IMR-90 (cell line): ENCODE measurements at regions not wholly inside any gene's neighbourhood (a gene's known extent, or its start where the extent isn't known, plus 50 kb on each side); places are given as distances from the start of the nearest gene placed in this dataset.

ENCODE experiments used
- ATAC-seq: fragments of 200-7000 bp; cut with Tn5 transposase; 2 replicates; pipeline ENCODE4 v1.9.1; 2020; ENCODE audit warnings: low read depth, mild to moderate bottlenecking, moderate library complexity
- BruUV-seq: library from RNA; stranded (reverse); fragments of 400-500 nt; replicated peaks from 2 replicates; lab custom pipeline; 2021; lab: Mats Ljungman, UMichigan
- CTCF ChIA-PET: fragments of 300-600 bp; formaldehyde crosslinking; extraction: SDS; loops from one replicate; lab custom pipeline; 2021; ENCODE audit warnings: antibody characterized with exemption; lab: Yijun Ruan, JAX
- POLR2A ChIA-PET: fragments of 300-600 bp; sonication (Branson Sonifier 250); formaldehyde crosslinking; loops from one replicate; lab custom pipeline; 2022; ENCODE audit warnings: antibody characterized with exemption; ENCODE audit not compliant: unreplicated experiment; lab: Charles Lee
- DNase-seq: peaks from one replicate; pipeline ENCODE4 v3.0.0; 2013
- H2AFZ ChIP-seq: replicated peaks from 2 replicates; pipeline ENCODE3; 2013; ENCODE audit warnings: low read length, mild to moderate bottlenecking; ENCODE audit not compliant: poor library complexity
- H2AK5ac ChIP-seq: 2 replicates; pipeline ENCODE4 v1.6.1; 2013; ENCODE audit warnings: low read depth, low read length, inconsistent platforms
- H2AK9ac ChIP-seq: replicated peaks from 2 replicates; pipeline ENCODE3; 2013; ENCODE audit warnings: mild to moderate bottlenecking, low read depth, low read length, moderate library complexity; ENCODE audit not compliant: poor library complexity
- H2BK120ac ChIP-seq: 2 replicates; pipeline ENCODE4 v1.6.1; 2013; ENCODE audit warnings: low read depth, low read length, inconsistent platforms
- H2BK15ac ChIP-seq: 3 replicates; pipeline ENCODE4 v1.6.1; 2013; ENCODE audit warnings: low read depth, low read length, inconsistent platforms
- H2BK20ac ChIP-seq: 2 replicates; pipeline ENCODE4 v1.6.1; 2013; ENCODE audit warnings: low read depth, mild to moderate bottlenecking, inconsistent platforms, low read length, moderate library complexity
- H2BK5ac ChIP-seq: 2 replicates; pipeline ENCODE4 v1.6.1; 2013; ENCODE audit warnings: mild to moderate bottlenecking, low read depth, low read length, inconsistent platforms; ENCODE audit not compliant: poor library complexity, severe bottlenecking
- H3K14ac ChIP-seq: replicated peaks from 2 replicates; pipeline ENCODE4 v1.6.1; 2013; ENCODE audit warnings: low read depth, low read length, inconsistent platforms
- H3K18ac ChIP-seq: 2 replicates; pipeline ENCODE4 v1.6.1; 2013; ENCODE audit warnings: low read depth, low read length, control low read depth
- H3K23ac ChIP-seq: 2 replicates; pipeline ENCODE4 v1.6.1; 2013; ENCODE audit warnings: low read depth, low read length, inconsistent platforms
- H3K27ac ChIP-seq: 2 replicates; pipeline ENCODE4 v1.5.1; 2013; ENCODE audit warnings: mild to moderate bottlenecking, control low read depth, low read length; ENCODE audit not compliant: insufficient read depth
- H3K27me3 ChIP-seq: 2 replicates; pipeline ENCODE4 v1.6.1; 2013; ENCODE audit warnings: low read length; ENCODE audit not compliant: control insufficient read depth, insufficient read depth
- H3K36me3 ChIP-seq: 2 replicates; pipeline ENCODE4 v1.6.1; 2013; ENCODE audit warnings: low read length, mixed read lengths; ENCODE audit not compliant: control insufficient read depth, insufficient read depth
- H3K4ac ChIP-seq: 2 replicates; pipeline ENCODE4 v1.6.1; 2013; ENCODE audit warnings: low read depth, low read length, inconsistent platforms
- H3K4me1 ChIP-seq: 2 replicates; pipeline ENCODE4 v1.6.1; 2013; ENCODE audit warnings: low read length, mixed read lengths; ENCODE audit not compliant: control insufficient read depth, insufficient read depth
- H3K4me2 ChIP-seq: 2 replicates; pipeline ENCODE4 v1.6.1; 2013; ENCODE audit warnings: low read depth, mild to moderate bottlenecking, control low read depth, low read length, moderate library complexity
- H3K4me3 ChIP-seq: 2 replicates; pipeline ENCODE4 v1.5.1; 2013; ENCODE audit warnings: low read depth, mild to moderate bottlenecking, control low read depth, low read length, moderate library complexity; ENCODE audit not compliant: insufficient read depth
- H3K56ac ChIP-seq: 2 replicates; pipeline ENCODE4 v1.6.1; 2013; ENCODE audit warnings: low read length, inconsistent platforms; ENCODE audit not compliant: insufficient read depth; ENCODE audit errors: extremely low read depth
- H3K79me1 ChIP-seq, 2 experiments: 2 replicates each; pipeline ENCODE4 v1.6.1; 2013; ENCODE audit warnings: low read length in 2 of 2, inconsistent platforms in 1 of 2, low read depth in 1 of 2
- H3K9ac ChIP-seq: 2 replicates; pipeline ENCODE4 v1.6.1; 2013; ENCODE audit warnings: low read depth, low read length, control low read depth
- H3K9me1 ChIP-seq: 2 replicates; pipeline ENCODE4 v1.6.1; 2013; ENCODE audit warnings: low read length, inconsistent platforms; ENCODE audit not compliant: insufficient read depth
- H3K9me3 ChIP-seq: 2 replicates; pipeline ENCODE4 v1.6.1; 2013; ENCODE audit warnings: low read length; ENCODE audit not compliant: control insufficient read depth, insufficient read depth
- H4K20me1 ChIP-seq: 2 replicates; pipeline ENCODE4 v1.6.1; 2013; ENCODE audit warnings: low read length, inconsistent platforms; ENCODE audit not compliant: insufficient read depth
- H4K5ac ChIP-seq: 2 replicates; pipeline ENCODE4 v1.6.1; 2013; ENCODE audit warnings: mild to moderate bottlenecking, low read depth, low read length, control low read depth
- H4K8ac ChIP-seq, 2 experiments: 2 replicates each; pipeline ENCODE4 v1.6.1; 2013; ENCODE audit warnings: low read depth in 2 of 2, low read length in 2 of 2, control low read depth in 1 of 2, inconsistent platforms in 1 of 2
- H4K91ac ChIP-seq: 2 replicates; pipeline ENCODE4 v1.6.1; 2013; ENCODE audit warnings: low read depth, low read length, inconsistent platforms; ENCODE audit not compliant: insufficient read depth
- CEBPB ChIP-seq: IDR thresholded peaks from 2 replicates; pipeline ENCODE4 v1.6.1; 2012; ENCODE audit warnings: low read depth, low read length, improper control_type of control experiment
- CHD1 ChIP-seq: IDR thresholded peaks from 2 replicates; pipeline ENCODE4 v1.6.1; 2012; ENCODE audit warnings: low read depth, low read length, improper control_type of control experiment
- MXI1 ChIP-seq: IDR thresholded peaks from 2 replicates; pipeline ENCODE4 v1.6.1; 2012; ENCODE audit warnings: low read depth, mild to moderate bottlenecking, low read length, moderate library complexity, borderline replicate concordance
- WGBS, 2 experiments: methylation state at CpG; one replicate each; pipeline versions ENCODE4 v1.1.5 to v1.1.7; 2013; ENCODE audit warnings: missing lambda C conversion rate in 2 of 2; ENCODE audit not compliant: insufficient read length in 1 of 2; ENCODE audit errors: extremely low coverage in 2 of 2; 5-methylcytosine and 5-hydroxymethylcytosine counted together
- dilution Hi-C: fragments of 300-500 bp; cut with HindIII; formaldehyde crosslinking; loops from one replicate; pipeline ENCODE4 v1.14.3; 2018; ENCODE audit warnings: low sequenced_read_pairs; ENCODE audit not compliant: unreplicated experiment
- in situ Hi-C: fragments of 300-500 bp; cut with MboI; formaldehyde crosslinking; loops from 3 replicates; pipeline ENCODE4 v1.14.3; 2019; ENCODE audit warnings: low sequenced_read_pairs, inconsistent platforms, mixed read lengths
- intact Hi-C: fragments of 100-400 bp; cut with micrococcal nuclease; formaldehyde crosslinking; loops from 2 replicates; pipeline ENCODE4 v1.10.0; 2022

GRCh38 chr3:34859746-34860145 lies 779.6 kb upstream of the ARPP21 start:
- no peaks in the 10 kb centered on the region for H3K9me1 ChIP-seq
- dilution Hi-C loops = no loop called here
- ATAC-seq (no peak), DNase-seq (no peak)
- no peak overlapping the region for H3K9ac ChIP-seq
- H3K4me2 ChIP-seq = no peak overlapping the region
- no peak overlapping the region for H4K5ac ChIP-seq
- H3K27me3 ChIP-seq = no peaks in the 10 kb centered on the region
- in situ Hi-C loops = no loop called here
- no peak overlapping the region for H2BK20ac ChIP-seq
- H2AFZ ChIP-seq = no peak overlapping the region
- ChIA-PET CTCF (no interaction called here), POLR2A (no interaction called here)
- no peak overlapping the region for H3K4ac ChIP-seq
- no peak overlapping the region for H3K4me3 ChIP-seq
- H3K27ac ChIP-seq = no peak overlapping the region
- H3K9me3 ChIP-seq = peaks cover 11% of the 10 kb centered on the region
- H2AK9ac ChIP-seq = no peak overlapping the region
- no peak for TF ChIP-seq CEBPB
- no peak for TF ChIP-seq MXI1
- no peak for TF ChIP-seq CHD1
- intact Hi-C loops = no loop called here
- no peak overlapping the region for H2AK5ac ChIP-seq
- H3K18ac ChIP-seq = no peak overlapping the region
- H3K14ac ChIP-seq = no peak overlapping the region
- no peak overlapping the region for H4K8ac ChIP-seq
- no peak overlapping the region for H3K56ac ChIP-seq
- H2BK120ac ChIP-seq = no peak overlapping the region
- no peak overlapping the region for H4K91ac ChIP-seq
- no peaks in the 10 kb centered on the region for H3K4me1 ChIP-seq
- H3K36me3 ChIP-seq = no peaks in the 10 kb centered on the region
- H2BK5ac ChIP-seq = no peak overlapping the region
- H3K79me1 ChIP-seq = no peaks in the 10 kb centered on the region
- no peak overlapping the region for H3K23ac ChIP-seq
- no TSS peak for BruUV-seq
- no peaks in the 10 kb centered on the region for H4K20me1 ChIP-seq
- no CpG with 5 or more reads among the region's 1 CpG for WGBS, 2 experiments
- H2BK15ac ChIP-seq = no peak overlapping the region
